AG09309 (cell line): ENCODE measurements at regions not wholly inside any gene's neighbourhood (a gene's known extent, or its start where the extent isn't known, plus 50 kb on each side); places are given as distances from the start of the nearest gene placed in this dataset.

Source experiments
- DNase-seq: peaks from one replicate; pipeline ENCODE4 v3.0.0-alpha.2; 2010; ENCODE audit warnings: low read depth
- H3K4me3 ChIP-seq: 2 replicates; pipeline ENCODE4 v1.5.1; 2011; ENCODE audit warnings: mild to moderate bottlenecking, low read depth, low read length, moderate library complexity; ENCODE audit not compliant: control insufficient read depth
- CTCF ChIP-seq: IDR thresholded peaks from 2 replicates; pipeline ENCODE4 v1.5.1; 2011; ENCODE audit warnings: mild to moderate bottlenecking, low read depth, low read length, inconsistent platforms; ENCODE audit not compliant: insufficient read depth, control insufficient read depth; ENCODE audit errors: missing control alignments

GRCh38 chr6:167049275-167049674 lies 50.1 kb downstream of the CEP43 start:
- DNase-seq: no peak
- no peak for TF ChIP-seq CTCF

GRCh38 chr6:167050903-167051302 lies 51.7 kb downstream of the CEP43 start:
- TF ChIP-seq CTCF: no peak
- no peak overlapping the region for H3K4me3 ChIP-seq
- DNase-seq: no peak

More at GRCh38 chr6:167049275-167049674, 50.1 kb downstream of the CEP43 start:
- no peak overlapping the region for H3K4me3 ChIP-seq

GRCh38 chr6:167053895-167054530 lies 54.8 kb downstream of the CEP43 start:
- no peak for DNase-seq
- no peak overlapping the region for H3K4me3 ChIP-seq
- no peak for TF ChIP-seq CTCF

GRCh38 chr6:167054987-167055386 lies 55.8 kb downstream of the CEP43 start:
- no peak overlapping the region for H3K4me3 ChIP-seq
- no peak for DNase-seq
- TF ChIP-seq CTCF: no peak

- no peak overlapping the region for H3K4me3 ChIP-seq
- peak; percentile 14 for DNase-seq
- TF ChIP-seq CTCF: no peak
Measured at GRCh38 chr6:167056370-167056769, 57.2 kb downstream of the CEP43 start.

- DNase-seq: no peak
- no peak overlapping the region for H3K4me3 ChIP-seq
- TF ChIP-seq CTCF: no peak
Measured at GRCh38 chr6:167058261-167058660, 59.1 kb downstream of the CEP43 start.
